ENCODE measurements at regions not wholly inside any gene's neighbourhood (a gene's known extent, or its start where the extent isn't known, plus 50 kb on each side); places are given as distances from the start of the nearest gene placed in this dataset.

GRCh38 chr1:5379176-5379759 lies 613.0 kb downstream of the NPHP4 start:
- DNase-seq (ENCODE audit: low spot score) = no peak

- no peak for DNase-seq (ENCODE audit: low spot score)
Measured at GRCh38 chr1:5376538-5377247, 615.5 kb downstream of the NPHP4 start.

GRCh38 chr1:5375481-5375880 lies 616.7 kb downstream of the NPHP4 start:
- DNase-seq (ENCODE audit: low spot score) = no peak

- DNase-seq (ENCODE audit: low spot score) = no peak
Measured at GRCh38 chr1:5374192-5374591, 618.0 kb downstream of the NPHP4 start.

- DNase-seq (ENCODE audit: low spot score) = no peak
Measured at GRCh38 chr1:5373281-5373680, 618.9 kb downstream of the NPHP4 start.

- no peak for DNase-seq (ENCODE audit: low spot score)
Measured at GRCh38 chr1:5371270-5371669, 621.0 kb downstream of the NPHP4 start.

- no peak for DNase-seq (ENCODE audit: low spot score)
Measured at GRCh38 chr1:5370311-5370710, 621.9 kb downstream of the NPHP4 start.

- DNase-seq (ENCODE audit: low spot score) = no peak
Measured at GRCh38 chr1:5369223-5369622, 623.0 kb downstream of the NPHP4 start.

- DNase-seq (ENCODE audit: low spot score) = no peak
Measured at GRCh38 chr1:5368201-5368600, 624.0 kb downstream of the NPHP4 start.

- DNase-seq (ENCODE audit: low spot score) = no peak
Measured at GRCh38 chr1:5367306-5367705, 624.9 kb downstream of the NPHP4 start.

- DNase-seq (ENCODE audit: low spot score) = no peak
Measured at GRCh38 chr1:5365751-5366150, 626.5 kb downstream of the NPHP4 start.

GRCh38 chr1:5364591-5364990 lies 627.6 kb downstream of the NPHP4 start:
- DNase-seq (ENCODE audit: low spot score) = no peak

- DNase-seq (ENCODE audit: low spot score) = no peak
Measured at GRCh38 chr1:5354681-5355080, 637.5 kb downstream of the NPHP4 start.

- no peak for DNase-seq (ENCODE audit: low spot score)
Measured at GRCh38 chr1:5351366-5351765, 640.9 kb downstream of the NPHP4 start.

- no peak for DNase-seq (ENCODE audit: low spot score)
Measured at GRCh38 chr1:5349526-5349925, 642.7 kb downstream of the NPHP4 start.

- no peak for DNase-seq (ENCODE audit: low spot score)
Measured at GRCh38 chr1:5348732-5349465, 643.3 kb downstream of the NPHP4 start.

- no peak for DNase-seq (ENCODE audit: low spot score)
Measured at GRCh38 chr1:5347726-5348125, 644.5 kb downstream of the NPHP4 start.

- no peak for DNase-seq (ENCODE audit: low spot score)
Measured at GRCh38 chr1:5345556-5345955, 646.7 kb downstream of the NPHP4 start.

- DNase-seq (ENCODE audit: low spot score) = no peak
Measured at GRCh38 chr1:5343256-5344020, 648.8 kb downstream of the NPHP4 start.

GRCh38 chr1:5342830-5343229 lies 649.4 kb downstream of the NPHP4 start:
- no peak for DNase-seq (ENCODE audit: low spot score)

- DNase-seq (ENCODE audit: low spot score) = no peak
Measured at GRCh38 chr1:5342172-5342571, 650.1 kb downstream of the NPHP4 start.

GRCh38 chr1:5341471-5341870 lies 650.8 kb downstream of the NPHP4 start:
- no peak for DNase-seq (ENCODE audit: low spot score)
